HepG2 (cell line): ENCODE measurements at regions not wholly inside any gene's neighbourhood (a gene's known extent, or its start where the extent isn't known, plus 50 kb on each side); places are given as distances from the start of the nearest gene placed in this dataset.
A peak's percentile ranks its signal among the peaks of the same experiment; 100 is the strongest.

Experiments used
- ATAC-seq: fragments of 200-7000 bp; cut with Tn5 transposase; 3 replicates; pipeline ENCODE4 v1.9.1; 2020; ENCODE audit warnings: mild to moderate bottlenecking, moderate library complexity
- BruUV-seq: library from RNA; stranded (reverse); fragments of 400-500 nt; replicated peaks from 2 replicates; lab custom pipeline; 2021; lab: Mats Ljungman, UMichigan
- CTCF ChIA-PET: fragments of 300-600 bp; formaldehyde crosslinking; extraction: SDS; loops from one replicate; lab custom pipeline; 2021; ENCODE audit warnings: low total read pairs, inconsistent platforms, low intra/inter-chr PET ratio; lab: Yijun Ruan, JAX
- POLR2A ChIA-PET: fragments of 350-600 bp; sonication (Branson Sonifier 250); formaldehyde crosslinking; loops from one replicate; lab custom pipeline; 2020; ENCODE audit warnings: antibody characterized with exemption, inconsistent platforms; lab: Yijun Ruan, JAX
- DNase-seq: peaks from one replicate; pipeline ENCODE4 v3.0.0-alpha.2; 2015; ENCODE audit warnings: low spot score
- FAIRE-seq: peaks from 3 replicates; lab custom pipeline; 2011; peaks lifted over from hg19 to GRCh38; lab: Jason Lieb, UNC
- H2AFZ ChIP-seq: one replicate; pipeline ENCODE4 v1.6.1; 2011; ENCODE audit warnings: low read length, inconsistent platforms
- H3K27ac ChIP-seq: fragments of 300-600 bp; 3 replicates; pipeline ENCODE4 v1.8.0; 2011; ENCODE audit warnings: mixed run types, mild to moderate bottlenecking, mixed read lengths, low read length, inconsistent platforms; ENCODE audit not compliant: insufficient read depth; ENCODE audit errors: extremely low read length
- H3K27me3 ChIP-seq, 2 experiments: fragments of 200-600 bp in 1 of 2; 2 replicates in 1 of 2; 3 replicates in 1 of 2; pipeline versions ENCODE4 v1.6.0 to v1.8.0; 2011; ENCODE audit warnings: low read length in 2 of 2, mild to moderate bottlenecking in 2 of 2, moderate library complexity in 2 of 2, inconsistent platforms in 1 of 2; ENCODE audit not compliant: insufficient read depth in 2 of 2, control insufficient read depth in 1 of 2
- H3K36me3 ChIP-seq, 2 experiments: fragments of 200-600 bp in 1 of 2; replicated peaks in 1 of 2; 2 replicates in 1 of 2; 3 replicates in 1 of 2; pipeline versions ENCODE4 v1.5.1 to v1.8.0; 2011; ENCODE audit warnings: low read length in 2 of 2, inconsistent platforms in 1 of 2; ENCODE audit not compliant: insufficient read depth in 2 of 2, control insufficient read depth in 1 of 2
- H3K4me1 ChIP-seq: 2 replicates; pipeline ENCODE4 v1.5.1; 2012; ENCODE audit warnings: low read length, inconsistent platforms; ENCODE audit not compliant: insufficient read depth
- H3K4me2 ChIP-seq: 2 replicates; pipeline ENCODE4 v1.6.0; 2011; ENCODE audit warnings: low read depth, low read length, inconsistent platforms
- H3K4me3 ChIP-seq, 3 experiments: fragments of 200-600 bp in 1 of 3; sonication (generic), shearing (Covaris generic) in 1 of 3; replicated peaks in 1 of 3; 2 replicates each; pipeline ENCODE4 v1.5.1; 2011 to 2016; ENCODE audit warnings: low read length in 3 of 3, inconsistent platforms in 2 of 3, low read depth in 2 of 3, mild to moderate bottlenecking in 2 of 3, control low read depth in 1 of 3, mixed read lengths in 1 of 3; ENCODE audit not compliant: insufficient read depth in 1 of 3
- H3K79me2 ChIP-seq: one replicate; pipeline ENCODE4 v1.6.1; 2011; ENCODE audit warnings: low read length, inconsistent platforms; ENCODE audit not compliant: insufficient read depth
- H3K9ac ChIP-seq: 2 replicates; pipeline ENCODE4 v1.6.0; 2011; ENCODE audit warnings: mild to moderate bottlenecking, low read depth, low read length, inconsistent platforms; ENCODE audit not compliant: insufficient read depth
- H3K9me3 ChIP-seq: 2 replicates; pipeline ENCODE4 v1.5.1; 2012; ENCODE audit warnings: mild to moderate bottlenecking, low read length
- H4K20me1 ChIP-seq: 2 replicates; pipeline ENCODE4 v1.6.0; 2011; ENCODE audit warnings: inconsistent platforms, mild to moderate bottlenecking, low read length, moderate library complexity; ENCODE audit not compliant: insufficient read depth
- BRCA1 ChIP-seq: sonication (generic); formaldehyde crosslinking; IDR thresholded peaks from 2 replicates; pipeline ENCODE4 v1.4.0; 2020; ENCODE audit warnings: missing genetic modification reagents
- IKZF5 ChIP-seq: IDR thresholded peaks from 2 replicates; pipeline ENCODE4 v1.6.1; 2018; ENCODE audit warnings: missing genetic modification reagents, mild to moderate bottlenecking, missing compliant biosample characterization
- KAT8 ChIP-seq: IDR thresholded peaks from 2 replicates; pipeline ENCODE4 v1.6.1; 2016; ENCODE audit warnings: missing genetic modification reagents, missing compliant biosample characterization
- RBFOX2 ChIP-seq: fragments of 200-400 bp; formaldehyde crosslinking; IDR thresholded peaks from 2 replicates; pipeline ENCODE4 v1.6.1; 2017; ENCODE audit warnings: low read depth, mild to moderate bottlenecking, low read length
- SSRP1 ChIP-seq: IDR thresholded peaks from 2 replicates; pipeline ENCODE4 v1.6.1; 2016; ENCODE audit warnings: control low read depth
- THAP11 ChIP-seq: IDR thresholded peaks from 2 replicates; pipeline ENCODE4 v1.6.1; 2016; ENCODE audit warnings: missing biosample characterization, missing genetic modification reagents
- ZIK1 ChIP-seq: sonication (generic); formaldehyde crosslinking; IDR thresholded peaks from 2 replicates; pipeline ENCODE4 v1.5.0; 2020; ENCODE audit warnings: mild to moderate bottlenecking, low read depth, missing genetic modification reagents, borderline replicate concordance
- ZNF121 ChIP-seq: sonication (generic); formaldehyde crosslinking; IDR thresholded peaks from 2 replicates; pipeline ENCODE4 v1.5.0; 2020; ENCODE audit warnings: mild to moderate bottlenecking, missing genetic modification reagents
- ZNF674 ChIP-seq: sonication (generic); formaldehyde crosslinking; IDR thresholded peaks from 2 replicates; pipeline ENCODE4 v1.5.0; 2020; ENCODE audit warnings: low read depth, mild to moderate bottlenecking, missing genetic modification reagents
- WGBS: methylation state at CpG from one replicate; pipeline ENCODE4 v1.1.6; 2017; ENCODE audit warnings: low lambda C conversion rate; 5-methylcytosine and 5-hydroxymethylcytosine counted together
- in situ Hi-C: cut with HindIII; loops from 2 replicates; pipeline ENCODE4 v1.10.0; 2017; ENCODE audit warnings: low pct_unique_long_range_greater_than_20kb; ENCODE audit not compliant: extremely low pct_ligation_motif_present
- intact Hi-C: fragments of 100-400 bp; cut with micrococcal nuclease; formaldehyde crosslinking; loops from one replicate; pipeline ENCODE4 v1.10.0; 2022; ENCODE audit not compliant: unreplicated experiment
- TF ChIP-seq, protein P1 (sequence below): sonication (generic); IDR thresholded peaks from 2 replicates; pipeline ENCODE4 v1.6.1; 2016; ENCODE audit warnings: low read depth, borderline replicate concordance

- 0 out of 2 replicates have a peak, but pooled peaks have one; percentile 31 for TF ChIP-seq IKZF5 (CRISPR knock-in tag)
- TF ChIP-seq, protein P1, sequence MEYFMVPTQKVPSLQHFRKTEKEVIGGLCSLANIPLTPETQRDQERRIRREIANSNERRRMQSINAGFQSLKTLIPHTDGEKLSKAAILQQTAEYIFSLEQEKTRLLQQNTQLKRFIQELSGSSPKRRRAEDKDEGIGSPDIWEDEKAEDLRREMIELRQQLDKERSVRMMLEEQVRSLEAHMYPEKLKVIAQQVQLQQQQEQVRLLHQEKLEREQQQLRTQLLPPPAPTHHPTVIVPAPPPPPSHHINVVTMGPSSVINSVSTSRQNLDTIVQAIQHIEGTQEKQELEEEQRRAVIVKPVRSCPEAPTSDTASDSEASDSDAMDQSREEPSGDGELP = peak; percentile 74; the same call in 1 of the 2 replicates
These were observed 141.4 kb downstream of the LRRC70 start (continued) for GRCh38 chr5:62720031-62720441.

- POLR2A ChIA-PET = no interaction called here
- intact Hi-C loops = no loop called here
These were observed 140.6 kb downstream of the LRRC70 start for GRCh38 chr5:62719061-62719720.

More at GRCh38 chr5:62719061-62719720, 140.6 kb downstream of the LRRC70 start:
- H3K9me3 ChIP-seq = no peaks in the 10 kb centered on the region
- H3K36me3 ChIP-seq = no peaks in the 10 kb centered on the region
- no peaks in the 10 kb centered on the region for H4K20me1 ChIP-seq
- no peak overlapping the region for H2AFZ ChIP-seq
- no TSS peak for BruUV-seq
- H3K9ac ChIP-seq = no peak overlapping the region
- no peaks in the 10 kb centered on the region for H3K79me2 ChIP-seq
- TF ChIP-seq ZNF674 (CRISPR knock-in tag) (no peak), ZIK1 (CRISPR knock-in tag) (no peak), RBFOX2 (no peak), ZNF121 (no peak), BRCA1 (CRISPR knock-in tag) (no peak), KAT8 (CRISPR knock-in tag) (no peak), SSRP1 (CRISPR knock-in tag) (no peak), THAP11 (no peak)
- no peak overlapping the region for H3K4me2 ChIP-seq
- WGBS = 74% methylated on average over 9 of the region's 9 CpGs
- in situ Hi-C loops = no loop called here
- CTCF ChIA-PET = interaction anchor here (0.9 kb wide), 1 partner anchor 60 kb away, joined by 4 read pairs; no protein-coding TSS in a partner anchor
- no peak overlapping the region for H3K27ac ChIP-seq
- 0 out of 2 replicates have a peak, but pooled peaks cover 4% of the 10 kb centered on the region for H3K4me1 ChIP-seq
- H3K27me3 ChIP-seq = no peaks in the 10 kb centered on the region
- ATAC-seq (no peak), DNase-seq (no peak), FAIRE-seq (no peak)
- no peak overlapping the region for H3K4me3 ChIP-seq
